ENCODE measurements at regions not wholly inside any gene's neighbourhood (a gene's known extent, or its start where the extent isn't known, plus 50 kb on each side); places are given as distances from the start of the nearest gene placed in this dataset.

- TF ChIP-seq, protein P1, sequence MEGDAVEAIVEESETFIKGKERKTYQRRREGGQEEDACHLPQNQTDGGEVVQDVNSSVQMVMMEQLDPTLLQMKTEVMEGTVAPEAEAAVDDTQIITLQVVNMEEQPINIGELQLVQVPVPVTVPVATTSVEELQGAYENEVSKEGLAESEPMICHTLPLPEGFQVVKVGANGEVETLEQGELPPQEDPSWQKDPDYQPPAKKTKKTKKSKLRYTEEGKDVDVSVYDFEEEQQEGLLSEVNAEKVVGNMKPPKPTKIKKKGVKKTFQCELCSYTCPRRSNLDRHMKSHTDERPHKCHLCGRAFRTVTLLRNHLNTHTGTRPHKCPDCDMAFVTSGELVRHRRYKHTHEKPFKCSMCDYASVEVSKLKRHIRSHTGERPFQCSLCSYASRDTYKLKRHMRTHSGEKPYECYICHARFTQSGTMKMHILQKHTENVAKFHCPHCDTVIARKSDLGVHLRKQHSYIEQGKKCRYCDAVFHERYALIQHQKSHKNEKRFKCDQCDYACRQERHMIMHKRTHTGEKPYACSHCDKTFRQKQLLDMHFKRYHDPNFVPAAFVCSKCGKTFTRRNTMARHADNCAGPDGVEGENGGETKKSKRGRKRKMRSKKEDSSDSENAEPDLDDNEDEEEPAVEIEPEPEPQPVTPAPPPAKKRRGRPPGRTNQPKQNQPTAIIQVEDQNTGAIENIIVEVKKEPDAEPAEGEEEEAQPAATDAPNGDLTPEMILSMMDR (IDR thresholded peaks at IDR 0.05; ENCODE audit: insufficient read depth, low read length): no peak
- TF ChIP-seq POLR2AphosphoS5 (IDR thresholded peaks at IDR 0.05; ENCODE audit: low read depth) (no peak), SPI1 (IDR thresholded peaks at IDR 0.05; ENCODE audit: borderline replicate concordance, low read depth) (no peak)
Observed at GRCh38 chr9:26673261-26673660, 219.3 kb downstream of the CAAP1 start.
